OCI-LY1 (cell line): ENCODE measurements at regions not wholly inside any gene's neighbourhood (a gene's known extent, or its start where the extent isn't known, plus 50 kb on each side); places are given as distances from the start of the nearest gene placed in this dataset.

Experiments
- EZH2 ChIP-seq: fragments of 200-600 bp; sonication (generic), shearing (Covaris generic); IDR thresholded peaks from 2 replicates; pipeline ENCODE4 v1.8.0; 2017; ENCODE audit warnings: borderline replicate concordance, mixed run types, mild to moderate bottlenecking, antibody characterized with exemption, low read length, moderate library complexity, mixed read lengths
- TF ChIP-seq, protein P1 (sequence below): fragments of 200-600 bp; sonication (generic), shearing (Covaris generic); IDR thresholded peaks from 2 replicates; pipeline ENCODE4 v1.5.1; 2017; ENCODE audit warnings: mild to moderate bottlenecking, antibody characterized with exemption, low read length, moderate library complexity, mixed read lengths

DNA sequence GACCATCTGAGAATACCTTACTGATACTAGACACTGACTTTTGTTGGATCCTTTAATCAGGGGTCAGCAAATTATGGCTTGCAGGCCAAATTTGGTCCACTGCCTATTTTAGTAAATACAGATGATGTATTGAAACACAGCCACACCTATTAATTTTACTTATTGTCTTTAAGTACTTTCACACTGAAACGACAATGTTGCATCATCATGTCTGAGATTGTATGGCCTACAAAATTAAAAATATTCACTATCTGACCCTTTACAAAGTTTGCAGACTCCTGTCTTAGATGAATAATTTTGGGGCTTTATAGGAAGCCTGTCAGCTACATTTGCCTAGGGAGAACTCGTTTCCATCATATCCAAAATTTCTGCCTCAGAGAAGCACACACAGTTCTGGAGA lies 503.2 kb upstream of the TGFBR2 start:
- TF ChIP-seq, protein P1, sequence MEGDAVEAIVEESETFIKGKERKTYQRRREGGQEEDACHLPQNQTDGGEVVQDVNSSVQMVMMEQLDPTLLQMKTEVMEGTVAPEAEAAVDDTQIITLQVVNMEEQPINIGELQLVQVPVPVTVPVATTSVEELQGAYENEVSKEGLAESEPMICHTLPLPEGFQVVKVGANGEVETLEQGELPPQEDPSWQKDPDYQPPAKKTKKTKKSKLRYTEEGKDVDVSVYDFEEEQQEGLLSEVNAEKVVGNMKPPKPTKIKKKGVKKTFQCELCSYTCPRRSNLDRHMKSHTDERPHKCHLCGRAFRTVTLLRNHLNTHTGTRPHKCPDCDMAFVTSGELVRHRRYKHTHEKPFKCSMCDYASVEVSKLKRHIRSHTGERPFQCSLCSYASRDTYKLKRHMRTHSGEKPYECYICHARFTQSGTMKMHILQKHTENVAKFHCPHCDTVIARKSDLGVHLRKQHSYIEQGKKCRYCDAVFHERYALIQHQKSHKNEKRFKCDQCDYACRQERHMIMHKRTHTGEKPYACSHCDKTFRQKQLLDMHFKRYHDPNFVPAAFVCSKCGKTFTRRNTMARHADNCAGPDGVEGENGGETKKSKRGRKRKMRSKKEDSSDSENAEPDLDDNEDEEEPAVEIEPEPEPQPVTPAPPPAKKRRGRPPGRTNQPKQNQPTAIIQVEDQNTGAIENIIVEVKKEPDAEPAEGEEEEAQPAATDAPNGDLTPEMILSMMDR = no peak
- no peak for TF ChIP-seq EZH2
